K562 (cell line): ENCODE measurements at regions not wholly inside any gene's neighbourhood (a gene's known extent, or its start where the extent isn't known, plus 50 kb on each side); places are given as distances from the start of the nearest gene placed in this dataset.
A peak's percentile ranks its signal among the peaks of the same experiment; 100 is the strongest.

ENCODE experiments used
- ATAC-seq: fragments of 200-7000 bp; cut with Tn5 transposase; 3 replicates; pipeline ENCODE4 v1.9.1; 2020; ENCODE audit warnings: moderate library complexity
- BruUV-seq: library from RNA; stranded (reverse); fragments of 400-500 nt; replicated peaks from 2 replicates; lab custom pipeline; 2021; lab: Mats Ljungman, UMichigan
- CTCF ChIA-PET: fragments of 300-600 bp; formaldehyde crosslinking; extraction: SDS; loops from one replicate; lab custom pipeline; 2021; ENCODE audit warnings: low intra/inter-chr PET ratio; lab: Yijun Ruan, JAX
- POLR2A ChIA-PET: fragments of 300-600, 350-650 bp; sonication (Branson Sonifier 250); formaldehyde crosslinking; extraction: SDS; loops from one replicate; lab custom pipeline; 2021; ENCODE audit warnings: antibody characterized with exemption, inconsistent platforms; lab: Yijun Ruan, JAX
- DNase-seq, 4 experiments: peaks; one replicate each; pipeline versions ENCODE4 v3.0.0 to v3.0.0-alpha.2; 2011 to 2018; ENCODE audit warnings: low spot score in 3 of 4, mixed read lengths in 3 of 4; ENCODE audit errors: extremely low read depth in 1 of 4
- FAIRE-seq: peaks from 2 replicates; lab custom pipeline; 2011; peaks lifted over from hg19 to GRCh38; lab: Jason Lieb, UNC
- H2AFZ ChIP-seq: 2 replicates; pipeline ENCODE4 v1.6.0; 2011; ENCODE audit warnings: low read depth, low read length, control low read depth, inconsistent platforms
- H3K27ac ChIP-seq: fragments of 200-600 bp; 3 replicates; pipeline ENCODE4 v1.8.0; 2011; ENCODE audit warnings: low read depth, mild to moderate bottlenecking, control low read depth, inconsistent platforms, low read length, moderate library complexity, mixed read lengths; ENCODE audit errors: extremely low read depth
- H3K27me3 ChIP-seq, 2 experiments: fragments of 300-600 bp in 1 of 2; 2 replicates in 1 of 2; 3 replicates in 1 of 2; pipeline versions ENCODE4 v1.6.0 to v1.8.0; 2011; ENCODE audit warnings: inconsistent platforms in 2 of 2, low read length in 2 of 2, mild to moderate bottlenecking in 1 of 2, mixed read lengths in 1 of 2, moderate library complexity in 1 of 2; ENCODE audit not compliant: control insufficient read depth in 2 of 2, insufficient read depth in 2 of 2
- H3K36me3 ChIP-seq: fragments of 300-600 bp; 3 replicates; pipeline ENCODE4 v1.8.0; 2011; ENCODE audit warnings: mild to moderate bottlenecking, low read length, inconsistent platforms; ENCODE audit not compliant: control insufficient read depth, insufficient read depth
- H3K4me1 ChIP-seq, 2 experiments: fragments of 200-600 bp in 1 of 2; replicated peaks in 1 of 2; 2 replicates in 1 of 2; 3 replicates in 1 of 2; pipeline versions ENCODE4 v1.5.1 to v1.8.0; 2011; ENCODE audit warnings: inconsistent platforms in 2 of 2, low read length in 2 of 2, mild to moderate bottlenecking in 1 of 2, mixed read lengths in 1 of 2, moderate library complexity in 1 of 2; ENCODE audit not compliant: control insufficient read depth in 2 of 2, insufficient read depth in 2 of 2
- H3K4me2 ChIP-seq: 2 replicates; pipeline ENCODE4 v1.6.1; 2011; ENCODE audit warnings: low read length, control low read depth, inconsistent platforms, mixed read lengths; ENCODE audit not compliant: insufficient read depth
- H3K4me3 ChIP-seq: fragments of 200-600 bp; sonication (generic), shearing (Covaris generic); 2 replicates; pipeline ENCODE4 v1.5.1; 2016; ENCODE audit warnings: control low read depth, inconsistent platforms
- H3K79me2 ChIP-seq: fragments of 200-600 bp; 3 replicates; pipeline ENCODE4 v1.8.0; 2011; ENCODE audit warnings: low read length, inconsistent platforms; ENCODE audit not compliant: control insufficient read depth, insufficient read depth
- H3K9ac ChIP-seq, 2 experiments: 2 replicates each; pipeline versions ENCODE4 v1.6.0 to v1.6.1; 2011; ENCODE audit warnings: low read depth in 2 of 2, low read length in 2 of 2, control low read depth in 1 of 2, inconsistent platforms in 1 of 2, mild to moderate bottlenecking in 1 of 2, mixed read lengths in 1 of 2; ENCODE audit not compliant: insufficient read depth in 1 of 2
- H3K9me1 ChIP-seq: one replicate; pipeline ENCODE4 v1.6.0; 2011; ENCODE audit warnings: inconsistent platforms, mild to moderate bottlenecking, low read length, moderate library complexity; ENCODE audit not compliant: control insufficient read depth, insufficient read depth
- H3K9me3 ChIP-seq: replicated peaks from 2 replicates; pipeline ENCODE4 v1.5.1; 2011; ENCODE audit warnings: low read depth, low read length, inconsistent platforms; ENCODE audit not compliant: control insufficient read depth, insufficient read depth
- H4K20me1 ChIP-seq: replicated peaks from 2 replicates; pipeline ENCODE4 v1.6.1; 2011; ENCODE audit warnings: low read length, inconsistent platforms, mixed read lengths; ENCODE audit not compliant: control insufficient read depth, insufficient read depth
- ATF3 ChIP-seq, 2 experiments: fragments of 450-650 bp in 1 of 2; sonication (generic) in 1 of 2; formaldehyde crosslinking in 1 of 2; IDR thresholded peaks in 1 of 2; conservative IDR thresholded peaks in 1 of 2; 2 replicates each; pipeline versions ENCODE4 v1.6.1 to v1.8.1; 2016 to 2023; ENCODE audit warnings: mild to moderate bottlenecking in 2 of 2, moderate library complexity in 2 of 2, inconsistent platforms in 1 of 2, missing genetic modification reagents in 1 of 2
- CEBPB ChIP-seq: fragments of 450-650 bp; IDR thresholded peaks from 2 replicates; pipeline ENCODE4 v1.6.1; 2016; ENCODE audit warnings: missing genetic modification characterization, missing compliant biosample characterization
- CEBPG ChIP-seq, 3 experiments: fragments of 200-800 bp in 1 of 3; sonication (Bioruptor generic) in 1 of 3; sonication (generic) in 1 of 3; formaldehyde crosslinking in 1 of 3; IDR thresholded peaks in 2 of 3; conservative IDR thresholded peaks in 1 of 3; 2 replicates each; pipeline versions ENCODE4 v1.6.1 to v1.8.0; 2016 to 2022; ENCODE audit warnings: missing compliant biosample characterization in 2 of 3, missing genetic modification characterization in 2 of 3, mild to moderate bottlenecking in 1 of 3, missing genetic modification reagents in 1 of 3
- PHF21A ChIP-seq: fragments of 450-650 bp; IDR thresholded peaks from 2 replicates; pipeline ENCODE4 v1.6.1; 2017; ENCODE audit warnings: low read depth, borderline replicate concordance
- RBM15 ChIP-seq: fragments of 200-400 bp; formaldehyde crosslinking; IDR thresholded peaks from 2 replicates; pipeline ENCODE4 v1.6.1; 2018; ENCODE audit warnings: mild to moderate bottlenecking, low read length, moderate library complexity; ENCODE audit not compliant: insufficient read depth
- THAP12 ChIP-seq: fragments of 250-450 bp; sonication (Bioruptor Pico); IDR thresholded peaks from 2 replicates; pipeline ENCODE4 v1.9.0; 2021; ENCODE audit warnings: mild to moderate bottlenecking, inconsistent platforms
- in situ Hi-C: fragments of 300-500 bp; cut with MboI; formaldehyde crosslinking; loops from 4 replicates; pipeline ENCODE4 v1.15.0; 2018; ENCODE audit warnings: inconsistent platforms, mixed read lengths
- intact Hi-C: fragments of 100-400 bp; cut with micrococcal nuclease; formaldehyde crosslinking; loops from 2 replicates; pipeline ENCODE4 v1.14.2; 2022

- Histone ChIP-seq H2AFZ (no peak overlapping the region), H3K27me3 (no peaks in the 10 kb centered on the region), H3K79me2 (no peaks in the 10 kb centered on the region), H3K9me1 (no peaks in the 10 kb centered on the region), H3K9me3 (no peaks in the 10 kb centered on the region), H3K4me2 (no peak overlapping the region), H3K4me1 (no peaks in the 10 kb centered on the region), H4K20me1 (no peaks in the 10 kb centered on the region), H3K27ac (no peak overlapping the region), H3K36me3 (no peaks in the 10 kb centered on the region), H3K4me3 (no peak overlapping the region), H3K9ac (no peak overlapping the region)
- in situ Hi-C loops = no loop called here
- no peak for TF ChIP-seq PHF21A
- no peak for TF ChIP-seq THAP12 (CRISPR knock-in tag)
- TF ChIP-seq ATF3 (IDR thresholded peaks at IDR 0.05) = peak; percentile 56; the same call in 1 of the 2 replicates
- TF ChIP-seq ATF3 (CRISPR knock-in tag; conservative IDR thresholded peaks at IDR 0.05) = no peak
- no peak for TF ChIP-seq RBM15
- TF ChIP-seq CEBPG (CRISPR knock-in tag; IDR thresholded peaks at IDR 0.05) = no peak
- peak; percentile 43 to 68; a peak in 2 of 4 replicates for TF ChIP-seq CEBPG (tag; conservative IDR thresholded peaks at IDR 0.05 in 1 of 2, IDR thresholded peaks at IDR 0.05 in 1 of 2)
- TF ChIP-seq CEBPB (tag) = 0 out of 2 replicates have a peak, but pooled peaks have one; percentile 10
- ATAC-seq (no peak), FAIRE-seq (no peak), DNase-seq (no peak)
- CTCF ChIA-PET = no interaction called here
- intact Hi-C loops = no loop called here
- POLR2A ChIA-PET = interaction anchor here (1.8 kb wide), 1 partner anchor 7 kb away, joined by 6 read pairs; no protein-coding TSS in a partner anchor
- no TSS peak for BruUV-seq
These were observed 291.7 kb upstream of the FAR2 start for GRCh38 chr12:28857369-28857768.
